Stimulated activated CD4-positive, alpha-beta T cell treated with anti-CD3 and anti-CD28 coated beads, Interleukin-12 subunit alpha, Interleukin-12 subunit beta, amount 100 ng/mL, for 48 hours (primary cell): ENCODE measurements at regions not wholly inside any gene's neighbourhood (a gene's known extent, or its start where the extent isn't known, plus 50 kb on each side); places are given as distances from the start of the nearest gene placed in this dataset.

Experiments used
- DNase-seq, 3 donors: peaks; one replicate each; pipeline ENCODE4 v3.0.0-alpha.2; 2020; ENCODE audit warnings: low read depth in 2 of 3, low spot score in 1 of 3

DNA sequence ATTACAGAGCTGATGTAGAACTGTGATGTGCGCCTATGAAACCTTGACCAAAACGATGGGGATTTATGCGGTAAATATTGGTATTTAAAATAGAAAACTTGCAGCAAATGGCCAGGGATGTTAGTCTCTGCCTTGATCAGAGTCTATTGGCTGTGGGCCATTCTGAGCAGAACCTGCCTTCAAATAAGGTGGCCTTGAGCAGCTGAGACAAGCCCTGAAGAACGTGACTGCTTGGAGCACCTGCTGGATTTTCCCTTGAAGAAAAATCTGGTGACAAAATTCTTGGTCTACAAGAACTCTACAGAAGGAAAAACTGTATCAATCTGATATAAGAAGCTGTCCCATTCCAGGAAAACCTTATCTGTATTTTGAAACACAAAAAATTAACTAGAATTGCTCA is 820.1 kb upstream of the EPHA6 start:
- DNase-seq: no peak

DNA sequence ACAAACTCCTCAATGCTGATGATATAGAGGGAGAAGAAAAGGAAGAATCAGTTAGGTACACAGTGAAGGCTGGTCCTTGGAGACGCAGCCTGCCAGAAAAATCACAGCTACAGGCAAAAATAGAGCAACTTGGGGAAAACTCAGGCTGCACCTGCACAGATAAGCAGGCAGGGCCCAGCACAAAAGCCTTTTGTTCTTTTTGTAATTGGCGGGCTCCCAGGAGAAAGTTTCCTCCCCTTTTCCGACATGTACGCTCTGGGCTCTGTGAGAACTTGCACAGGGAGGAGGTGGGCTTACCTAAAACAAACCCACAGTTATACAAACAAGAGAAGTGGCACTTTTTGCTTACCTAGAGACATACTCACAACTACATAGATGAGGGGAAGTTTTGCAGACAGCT is 813.4 kb upstream of the EPHA6 start:
- DNase-seq: no peak

DNA sequence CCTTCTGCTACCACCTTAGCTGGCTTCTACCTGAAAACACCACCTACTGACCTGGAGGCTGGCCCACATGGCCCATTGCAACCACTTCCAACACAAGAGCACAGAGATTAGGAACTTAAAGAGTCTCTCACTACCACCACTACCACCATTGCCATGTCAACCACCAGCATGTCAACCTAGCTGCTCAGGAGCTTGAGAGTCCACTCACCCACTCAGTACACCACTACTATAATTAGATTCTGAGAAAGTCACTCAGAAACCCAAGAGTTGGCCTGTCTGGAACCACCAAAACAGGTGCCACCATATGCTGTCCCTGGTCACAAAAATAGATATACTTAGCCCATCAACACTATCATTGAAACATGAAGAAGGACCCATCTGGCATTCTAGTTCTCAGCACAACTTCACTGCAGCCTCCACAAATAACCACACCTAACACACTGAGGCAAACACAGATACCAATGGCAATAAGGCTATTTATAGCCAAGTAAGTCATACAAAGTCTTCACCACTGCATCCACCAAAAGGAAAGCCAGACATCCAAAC is 806.7 kb upstream of the EPHA6 start:
- no peak for DNase-seq

DNA sequence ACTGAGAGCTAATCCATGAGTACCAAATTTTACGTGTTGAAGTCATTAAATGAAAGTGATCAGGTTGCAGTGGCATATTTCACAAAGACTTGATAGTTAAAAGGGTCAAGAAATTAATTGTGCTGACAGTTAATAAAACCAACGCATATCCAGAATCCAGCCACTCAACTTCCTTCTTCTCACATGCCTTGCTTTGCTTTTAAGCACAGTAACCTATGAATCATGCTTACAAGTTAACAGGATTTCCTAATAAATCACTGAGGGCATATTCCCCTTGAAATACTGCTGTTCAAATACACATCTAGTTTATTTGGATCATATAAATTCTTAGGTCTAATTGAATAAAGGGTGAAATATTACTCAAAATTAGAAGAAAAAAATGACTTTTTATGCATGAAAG is 801.5 kb upstream of the EPHA6 start:
- DNase-seq: no peak

DNA sequence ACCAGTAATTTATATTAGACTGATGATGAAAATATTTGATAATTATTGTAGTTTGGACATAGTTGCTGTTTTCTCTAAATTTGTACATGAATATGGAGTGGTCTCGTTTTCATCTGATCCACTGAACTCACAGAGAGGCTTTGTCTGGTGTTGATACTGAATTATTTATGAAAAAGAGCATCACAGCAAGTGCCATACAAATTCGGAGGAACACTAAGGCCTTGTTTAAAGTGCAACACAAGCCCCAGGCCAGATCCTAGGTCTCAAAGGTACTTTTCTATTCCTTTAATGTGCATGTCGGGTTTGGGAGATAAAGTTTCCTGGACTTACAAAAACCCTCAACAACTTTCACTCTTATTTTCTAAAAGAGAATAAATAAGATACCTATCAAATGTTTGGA is 796.8 kb upstream of the EPHA6 start:
- no peak for DNase-seq

DNA sequence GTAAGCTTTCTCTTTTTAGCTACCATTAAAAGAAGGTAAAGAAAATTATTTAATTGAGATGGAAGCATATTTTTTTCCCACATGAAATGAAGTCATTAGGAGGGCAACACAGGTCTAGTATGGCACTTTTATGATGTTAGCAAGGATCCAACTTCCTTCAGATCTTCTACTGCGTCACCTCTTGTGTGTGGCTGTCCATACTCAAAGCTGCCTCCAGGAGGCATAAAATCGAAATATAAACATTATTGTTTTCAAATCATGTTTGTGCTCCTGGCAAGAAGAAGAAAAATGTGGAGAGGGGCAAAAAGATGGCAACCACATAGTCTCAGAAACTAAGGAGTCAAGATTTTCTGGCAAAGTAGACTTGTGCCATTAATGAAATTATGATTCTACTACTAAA is 791.7 kb upstream of the EPHA6 start:
- no peak for DNase-seq

DNA sequence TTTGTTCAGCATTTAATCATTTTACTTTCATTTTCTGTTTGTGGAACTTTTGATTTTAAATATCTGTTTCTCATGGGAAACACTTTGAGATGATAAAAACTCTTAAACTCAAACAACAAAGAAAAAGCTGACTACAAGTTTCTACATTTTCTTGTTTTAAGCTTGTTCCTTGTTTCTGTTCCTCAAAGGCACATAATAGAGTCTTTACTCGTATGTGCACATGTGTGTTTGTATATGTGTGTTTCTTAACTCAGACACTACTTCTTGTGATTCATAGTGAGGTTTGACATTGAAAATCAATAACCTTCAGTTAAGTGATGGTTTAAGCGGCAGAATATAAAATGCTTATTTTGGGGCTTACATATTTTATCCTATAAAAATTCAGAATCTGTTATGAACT is 786.7 kb upstream of the EPHA6 start:
- no peak for DNase-seq

DNA sequence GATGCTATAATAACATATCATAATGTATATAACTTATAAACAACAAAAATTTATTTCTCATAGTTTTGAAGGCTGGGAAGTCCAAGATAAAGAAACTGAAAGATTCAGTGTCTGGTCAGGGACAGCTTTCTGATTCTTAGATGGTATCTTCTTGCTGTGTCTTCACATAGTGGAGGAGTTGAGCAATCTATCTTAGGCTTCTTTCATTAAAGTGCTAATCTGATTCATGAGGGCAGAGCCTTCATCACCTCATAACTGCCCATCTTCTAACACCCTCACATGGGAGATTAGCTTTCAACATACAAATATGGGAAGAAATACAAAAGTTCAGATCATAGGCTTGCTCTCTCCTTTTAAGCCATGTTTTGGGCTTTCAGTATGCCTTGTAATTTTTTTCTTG is 774.8 kb upstream of the EPHA6 start:
- no peak for DNase-seq

DNA sequence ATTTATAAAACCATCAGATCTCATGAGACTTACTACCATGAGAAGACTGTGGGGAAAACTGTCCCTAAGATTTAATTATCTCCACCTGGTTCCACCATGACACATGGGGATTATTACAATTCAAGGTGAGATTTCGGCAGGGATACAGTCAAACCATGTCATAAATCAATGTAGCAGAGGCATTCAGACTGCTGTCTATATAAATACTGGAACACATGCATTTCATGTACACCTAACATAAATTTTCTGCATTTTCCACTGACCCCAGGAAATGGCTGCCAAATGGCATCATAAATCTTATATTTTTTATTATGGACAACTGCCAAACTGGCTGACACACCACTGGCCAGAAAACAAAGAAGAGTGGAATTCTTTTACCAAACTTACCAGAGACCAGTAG is 755.1 kb upstream of the EPHA6 start:
- no peak for DNase-seq

DNA sequence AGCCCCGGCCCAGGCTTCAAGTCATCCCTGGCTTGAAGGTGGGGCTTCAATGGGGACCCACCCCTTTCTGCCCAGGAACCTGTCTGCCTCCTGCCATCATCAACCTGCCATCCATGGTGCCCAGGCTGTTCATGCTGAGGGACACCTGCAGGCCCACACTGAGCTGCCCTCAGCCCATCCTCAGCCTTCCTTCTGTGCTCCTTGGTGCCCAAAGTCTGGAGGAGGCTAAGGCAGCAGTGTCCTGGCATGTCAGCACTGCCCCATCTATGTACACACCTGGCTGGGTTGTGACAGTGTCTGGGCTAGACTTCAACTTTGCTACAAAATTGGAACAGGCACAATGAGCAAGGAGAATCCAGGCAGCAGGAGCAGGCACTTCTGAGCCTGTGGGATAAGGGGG is 745.3 kb upstream of the EPHA6 start:
- DNase-seq: no peak

DNA sequence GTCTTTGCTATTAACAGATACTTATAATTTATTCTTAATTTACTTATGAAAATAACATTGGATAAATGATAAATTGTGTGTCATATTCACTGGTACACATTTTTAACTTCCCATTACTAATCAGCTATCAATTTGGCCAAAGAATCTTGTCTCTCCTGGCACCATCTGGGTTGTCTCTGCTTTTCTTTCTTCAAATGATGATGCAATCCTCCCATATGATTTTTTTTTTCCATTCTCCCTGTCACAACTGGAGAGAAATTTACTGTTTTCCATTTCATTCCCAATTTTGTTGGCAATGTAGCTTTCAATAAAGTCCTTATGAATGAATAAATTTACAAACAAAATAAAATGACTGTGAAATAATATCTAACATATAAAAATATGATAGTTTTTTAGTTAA is 743.7 kb upstream of the EPHA6 start:
- DNase-seq: no peak

DNA sequence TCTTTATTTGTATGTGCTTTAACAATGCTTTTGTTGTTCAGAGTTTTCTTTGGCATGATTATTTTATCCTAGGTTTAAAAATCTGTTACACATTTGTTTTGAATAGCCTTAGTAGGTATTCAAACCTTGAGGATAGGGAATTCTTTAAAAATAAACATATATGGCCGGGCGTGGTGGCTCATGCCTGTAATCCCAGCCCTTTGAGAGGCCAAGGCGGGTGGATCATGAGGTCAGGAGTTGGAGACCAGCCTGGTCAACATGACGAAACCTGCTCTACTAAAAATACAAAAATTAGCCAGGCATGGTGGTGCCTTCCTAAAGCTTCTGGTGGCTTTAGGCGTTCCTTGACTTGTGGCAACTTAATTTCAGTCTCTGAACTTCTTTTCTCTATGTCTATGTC is 743.3 kb upstream of the EPHA6 start:
- no peak for DNase-seq

DNA sequence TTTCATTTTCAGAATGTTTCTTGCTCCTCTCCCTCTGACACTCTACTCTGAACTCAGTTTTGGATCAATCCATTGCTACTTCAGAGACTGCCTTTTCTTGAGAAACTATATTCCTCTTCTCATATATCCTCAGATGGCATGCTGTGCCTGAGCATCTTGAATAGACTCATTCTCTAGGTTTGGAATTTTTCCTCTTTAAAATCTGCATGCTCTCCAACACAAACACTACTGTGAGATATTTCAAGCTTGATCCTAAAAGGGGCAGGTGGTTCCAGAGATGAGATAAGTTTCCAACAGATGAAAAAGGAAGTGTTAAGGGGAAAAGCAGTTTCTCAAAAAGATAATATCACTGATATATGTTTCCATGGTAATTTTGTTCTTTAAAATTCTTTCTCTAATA is 742.2 kb upstream of the EPHA6 start:
- no peak for DNase-seq

DNA sequence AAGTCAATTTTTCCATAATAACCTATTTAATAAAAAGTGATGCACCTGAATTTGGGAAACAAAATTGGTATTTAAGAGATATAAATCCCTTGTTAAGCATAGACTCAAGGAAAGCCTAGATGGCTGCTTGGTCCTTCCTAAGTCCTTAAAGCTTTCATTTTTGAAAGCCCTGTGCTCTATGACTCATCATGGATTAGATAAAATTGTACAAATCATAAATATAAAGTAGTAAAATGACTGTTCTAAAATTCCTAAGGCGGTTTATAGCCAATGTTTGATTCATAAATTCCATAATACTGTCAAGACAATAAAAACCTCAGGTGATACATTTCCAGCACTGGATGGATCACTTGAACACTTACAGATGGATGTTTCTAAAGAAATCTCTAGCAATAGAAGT is 730.8 kb upstream of the EPHA6 start:
- no peak for DNase-seq

DNA sequence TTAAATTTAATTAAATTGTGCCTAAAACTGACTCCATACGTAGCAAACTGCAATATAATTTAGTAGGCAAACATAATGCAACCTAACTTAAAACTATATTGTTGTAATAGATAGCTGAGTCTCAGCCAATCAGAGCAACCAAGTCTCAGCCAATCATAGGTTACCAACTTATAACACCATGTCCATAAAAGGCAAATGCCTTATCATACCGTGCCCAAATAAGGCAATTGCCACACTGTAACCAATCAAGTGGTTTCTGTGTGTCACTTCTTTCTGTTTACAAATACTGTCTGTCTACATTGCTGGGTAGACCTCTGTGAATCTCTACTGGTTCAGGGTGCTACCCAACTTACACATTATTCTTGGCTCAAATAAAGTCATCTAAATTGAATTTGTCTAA is 728.4 kb upstream of the EPHA6 start:
- DNase-seq: no peak

DNA sequence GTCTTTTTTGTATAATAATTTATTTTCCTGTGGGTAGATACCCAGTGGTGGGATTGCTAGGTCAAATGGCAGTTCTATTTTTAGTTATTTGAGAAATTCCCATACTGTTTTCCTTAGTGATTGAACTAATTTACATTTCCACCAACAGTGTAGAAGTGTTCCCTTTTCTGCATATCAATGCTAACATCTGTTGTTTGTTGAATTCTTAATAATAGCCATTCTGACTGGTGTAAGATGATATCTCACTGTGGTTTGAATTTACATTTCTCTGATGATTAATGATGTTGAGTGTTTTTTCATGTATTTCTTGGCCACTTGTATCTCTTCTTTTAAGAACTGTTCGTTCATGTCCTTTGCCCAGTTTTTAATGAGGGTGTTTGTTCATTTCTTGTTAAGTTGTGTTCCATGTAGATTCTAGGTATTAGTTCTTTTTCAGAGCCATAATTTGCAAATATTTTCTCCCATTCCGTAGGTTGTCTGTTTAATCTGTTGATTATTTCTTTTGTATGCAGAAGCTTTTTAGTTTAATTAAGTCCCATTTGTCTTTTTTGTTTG is 713.3 kb upstream of the EPHA6 start:
- no peak for DNase-seq

DNA sequence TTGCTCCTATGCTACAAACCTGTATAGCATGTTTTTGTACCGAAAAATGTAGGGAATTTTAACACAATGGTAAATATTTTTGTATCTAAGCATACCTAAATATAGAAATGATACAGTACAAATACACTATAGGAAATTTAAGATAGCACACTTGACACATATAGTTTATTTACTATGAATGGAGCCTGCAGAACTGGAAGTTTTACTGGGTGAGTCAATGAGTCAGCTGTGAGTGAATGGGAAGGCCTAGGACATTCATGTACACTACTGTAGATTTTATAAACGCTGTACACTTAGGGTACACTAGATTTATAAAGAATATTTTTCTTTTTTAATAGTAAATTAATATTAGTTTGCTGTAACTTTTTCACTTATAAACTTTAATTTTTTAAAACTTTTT is 707.7 kb upstream of the EPHA6 start:
- DNase-seq: no peak
